Nephron progenitor cell (in vitro differentiated cells): ENCODE measurements at regions not wholly inside any gene's neighbourhood (a gene's known extent, or its start where the extent isn't known, plus 50 kb on each side); places are given as distances from the start of the nearest gene placed in this dataset.

Experiments
- DNase-seq: peaks from one replicate; pipeline ENCODE4 v3.0.0; 2021
- H3K27ac Mint-ChIP-seq: 2 replicates; pipeline ENCODE4 v1.8.0; 2021; ENCODE audit warnings: mild to moderate bottlenecking, moderate library complexity, mixed read lengths
- H3K27me3 Mint-ChIP-seq: 2 replicates; pipeline ENCODE4 v1.8.0; 2021; ENCODE audit warnings: mild to moderate bottlenecking, low read depth, mixed read lengths; ENCODE audit not compliant: poor library complexity
- H3K36me3 Mint-ChIP-seq: 2 replicates; pipeline ENCODE4 v1.8.0; 2021; ENCODE audit warnings: low read depth, mixed read lengths
- H3K4me1 Mint-ChIP-seq: 2 replicates; pipeline ENCODE4 v1.8.0; 2021; ENCODE audit warnings: mixed read lengths
- H3K4me3 Mint-ChIP-seq: 2 replicates; pipeline ENCODE4 v1.8.0; 2021; ENCODE audit warnings: mild to moderate bottlenecking, moderate library complexity, mixed read lengths
- H3K9me3 Mint-ChIP-seq: 2 replicates; pipeline ENCODE4 v1.8.0; 2021; ENCODE audit warnings: mild to moderate bottlenecking, moderate library complexity, mixed read lengths
- CTCF ChIP-seq: fragments of 200-600 bp; sonication (generic); IDR thresholded peaks from 2 replicates; pipeline ENCODE4 v1.5.0; 2021; ENCODE audit warnings: antibody characterized with exemption

- no peak for TF ChIP-seq CTCF
- Mint-ChIP-seq H3K27me3 (peaks cover 22% of the 10 kb centered on the region), H3K27ac (no peak overlapping the region), H3K36me3 (no peaks in the 10 kb centered on the region), H3K9me3 (no peaks in the 10 kb centered on the region), H3K4me3 (no peak overlapping the region), H3K4me1 (peaks cover 25% of the 10 kb centered on the region)
- DNase-seq = no peak
Measured at GRCh38 chr10:44167752-44168151, 217.1 kb downstream of the CXCL12 start.

DNA sequence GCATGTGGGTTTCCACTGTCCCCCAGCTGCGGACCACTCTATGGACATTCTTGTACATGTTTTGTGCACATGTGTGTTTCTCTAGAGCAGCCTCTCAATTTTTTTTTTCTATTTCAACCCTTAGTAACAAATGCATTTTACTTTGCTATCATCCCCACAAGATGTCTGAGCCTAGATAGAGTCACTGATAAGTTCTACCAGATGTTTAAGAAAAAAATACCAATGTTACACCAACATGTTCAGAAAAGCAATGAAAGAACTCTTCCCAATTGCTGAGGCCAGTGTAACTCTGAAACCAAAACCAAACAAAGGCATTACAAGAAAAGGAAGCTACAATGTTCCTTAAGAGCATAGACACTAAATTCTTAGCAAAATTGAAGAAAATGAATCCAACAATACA is 218.5 kb downstream of the CXCL12 start:
- H3K9me3 Mint-ChIP-seq = no peaks in the 10 kb centered on the region
- H3K4me3 Mint-ChIP-seq = no peak overlapping the region
- peaks cover 21% of the 10 kb centered on the region for H3K27me3 Mint-ChIP-seq
- peaks cover 15% of the 10 kb centered on the region for H3K4me1 Mint-ChIP-seq
- no peak for TF ChIP-seq CTCF
- no peak overlapping the region for H3K27ac Mint-ChIP-seq
- DNase-seq = no peak
- H3K36me3 Mint-ChIP-seq = no peaks in the 10 kb centered on the region

DNA sequence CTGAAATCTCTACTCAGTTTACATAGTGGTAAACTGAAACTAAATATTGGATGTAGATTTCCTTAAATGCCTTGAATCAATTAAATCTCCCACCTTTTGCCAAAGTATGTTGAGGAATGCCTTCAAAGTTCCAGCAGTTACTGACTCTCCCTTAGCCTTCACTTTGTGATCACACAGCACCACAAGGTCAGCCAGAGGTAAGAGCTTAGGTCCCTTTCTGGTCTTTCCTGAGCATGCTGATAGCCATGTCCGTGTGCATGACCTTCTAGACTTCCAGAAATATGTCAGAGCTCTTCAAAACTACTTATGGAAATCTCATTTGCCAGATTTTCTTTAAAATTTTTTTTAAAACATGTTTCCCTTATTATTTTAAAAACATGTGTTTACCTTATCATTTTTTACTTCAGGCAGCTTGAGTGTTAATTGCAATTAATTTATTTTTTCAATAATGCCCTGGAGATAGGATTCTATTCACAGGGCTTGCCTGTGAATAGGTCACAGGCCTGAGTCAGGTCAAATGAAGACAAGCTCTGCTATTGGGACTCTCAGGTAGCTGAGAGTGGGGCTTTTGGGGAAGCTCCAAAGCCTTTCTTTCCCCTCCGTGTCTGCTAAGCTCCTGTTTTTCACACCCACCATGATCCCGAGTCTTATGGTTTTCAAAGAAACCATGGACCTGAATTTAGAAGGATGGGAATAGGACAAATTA is 220.5 kb downstream of the CXCL12 start:
- no peak for DNase-seq
- Mint-ChIP-seq H3K27ac (no peak overlapping the region), H3K27me3 (peaks cover 10% of the 10 kb centered on the region), H3K4me3 (no peak overlapping the region), H3K9me3 (no peaks in the 10 kb centered on the region), H3K36me3 (no peaks in the 10 kb centered on the region), H3K4me1 (peaks cover 12% of the 10 kb centered on the region)
- TF ChIP-seq CTCF = no peak

GRCh38 chr10:44161184-44161583 is 223.7 kb downstream of the CXCL12 start:
- TF ChIP-seq CTCF = no peak
- Mint-ChIP-seq H3K36me3 (peaks cover 8% of the 10 kb centered on the region), H3K4me3 (no peak overlapping the region), H3K9me3 (peaks cover 27% of the 10 kb centered on the region), H3K27ac (no peak overlapping the region), H3K27me3 (no peaks in the 10 kb centered on the region), H3K4me1 (peaks cover 5% of the 10 kb centered on the region)
- no peak for DNase-seq

DNA sequence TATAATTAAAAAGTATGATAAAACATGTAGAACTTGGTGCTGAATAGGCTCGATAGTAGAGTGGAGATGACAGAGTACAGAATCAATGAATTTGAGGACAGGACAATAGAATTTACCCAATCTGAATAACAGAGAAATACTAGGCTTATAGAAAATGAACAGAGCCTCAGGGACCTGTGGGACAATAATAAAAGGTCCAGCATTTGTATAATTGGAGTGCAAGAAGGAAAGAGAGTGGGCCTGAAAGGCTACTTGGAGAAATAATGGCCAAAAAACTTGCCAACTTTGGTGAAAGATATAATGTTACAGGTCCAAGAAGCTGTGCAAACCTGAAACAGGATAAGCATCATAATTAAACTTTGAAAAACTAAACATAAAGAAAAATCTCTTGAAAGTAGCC is 227.3 kb downstream of the CXCL12 start:
- peaks cover 8% of the 10 kb centered on the region for H3K36me3 Mint-ChIP-seq
- H3K4me1 Mint-ChIP-seq = no peaks in the 10 kb centered on the region
- peaks cover 45% of the 10 kb centered on the region for H3K9me3 Mint-ChIP-seq
- no peak overlapping the region for H3K4me3 Mint-ChIP-seq
- H3K27me3 Mint-ChIP-seq = no peaks in the 10 kb centered on the region
- no peak overlapping the region for H3K27ac Mint-ChIP-seq
- no peak for TF ChIP-seq CTCF
- DNase-seq = no peak

DNA sequence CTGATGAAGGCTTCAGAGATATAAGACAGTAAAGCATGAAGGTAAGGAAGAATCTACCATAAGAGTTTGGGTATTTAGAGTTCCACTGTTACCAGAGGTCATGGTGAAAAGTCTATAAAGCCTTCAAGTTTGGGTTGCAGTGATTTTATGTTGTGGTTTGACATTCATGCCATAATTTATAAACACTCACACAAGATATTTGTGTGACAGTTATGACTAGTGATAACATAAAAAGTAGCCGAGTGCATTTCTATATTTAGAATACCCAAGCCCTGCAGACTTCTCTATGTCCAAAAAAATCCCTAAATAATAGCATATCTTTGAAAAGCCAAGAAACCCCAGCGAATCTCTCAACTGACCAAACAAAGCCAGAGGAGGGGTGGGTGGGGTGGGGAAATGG is 229.9 kb downstream of the CXCL12 start:
- Mint-ChIP-seq H3K27me3 (no peaks in the 10 kb centered on the region), H3K4me1 (no peaks in the 10 kb centered on the region), H3K27ac (no peak overlapping the region), H3K9me3 (peaks cover 70% of the 10 kb centered on the region), H3K4me3 (no peak overlapping the region), H3K36me3 (peaks cover 19% of the 10 kb centered on the region)
- DNase-seq = no peak
- no peak for TF ChIP-seq CTCF
